ENCODE measurements at regions not wholly inside any gene's neighbourhood (a gene's known extent, or its start where the extent isn't known, plus 50 kb on each side); places are given as distances from the start of the nearest gene placed in this dataset.

- no peaks in the 10 kb centered on the region for H3K4me1 Mint-ChIP-seq
- peaks cover 55% of the 10 kb centered on the region for H3K9me3 Mint-ChIP-seq
- H3K36me3 Mint-ChIP-seq (ENCODE audit: low read depth) = peaks cover 6% of the 10 kb centered on the region
- H3K4me3 Mint-ChIP-seq = no peak overlapping the region
- no peaks in the 10 kb centered on the region for H3K27me3 Mint-ChIP-seq (ENCODE audit: low read depth, poor library complexity)
- no peak overlapping the region for H3K27ac Mint-ChIP-seq
- no peak for TF ChIP-seq CTCF (IDR thresholded peaks at IDR 0.05)
- no peak for DNase-seq
Observed at GRCh38 chr6:62652692-62653328, 366.8 kb upstream of the KHDRBS2 start.

GRCh38 chr6:62645274-62645673 lies 359.2 kb upstream of the KHDRBS2 start:
- Mint-ChIP-seq H3K4me1 (no peaks in the 10 kb centered on the region), H3K27ac (no peak overlapping the region), H3K9me3 (peaks cover 53% of the 10 kb centered on the region), H3K36me3 (ENCODE audit: low read depth) (no peaks in the 10 kb centered on the region), H3K4me3 (no peak overlapping the region), H3K27me3 (ENCODE audit: low read depth, poor library complexity) (no peaks in the 10 kb centered on the region)
- no peak for DNase-seq
- TF ChIP-seq CTCF (IDR thresholded peaks at IDR 0.05) = no peak

- Mint-ChIP-seq H3K9me3 (peaks cover 27% of the 10 kb centered on the region), H3K36me3 (ENCODE audit: low read depth) (no peaks in the 10 kb centered on the region), H3K4me3 (no peak overlapping the region), H3K27ac (no peak overlapping the region), H3K27me3 (ENCODE audit: low read depth, poor library complexity) (no peaks in the 10 kb centered on the region), H3K4me1 (no peaks in the 10 kb centered on the region)
- no peak for TF ChIP-seq CTCF (IDR thresholded peaks at IDR 0.05)
- DNase-seq = no peak
Observed at GRCh38 chr6:62640749-62641148, 354.7 kb upstream of the KHDRBS2 start.

GRCh38 chr6:62626661-62627060 lies 340.6 kb upstream of the KHDRBS2 start:
- Mint-ChIP-seq H3K9me3 (no peaks in the 10 kb centered on the region), H3K4me1 (peaks cover 8% of the 10 kb centered on the region), H3K27me3 (ENCODE audit: low read depth, poor library complexity) (peaks cover 3% of the 10 kb centered on the region), H3K27ac (no peak overlapping the region), H3K36me3 (ENCODE audit: low read depth) (no peaks in the 10 kb centered on the region), H3K4me3 (no peak overlapping the region)
- no peak for DNase-seq
- no peak for TF ChIP-seq CTCF (IDR thresholded peaks at IDR 0.05)

- H3K36me3 Mint-ChIP-seq (ENCODE audit: low read depth) = no peaks in the 10 kb centered on the region
- no peak overlapping the region for H3K4me3 Mint-ChIP-seq
- H3K27ac Mint-ChIP-seq = no peak overlapping the region
- H3K4me1 Mint-ChIP-seq = peaks cover 8% of the 10 kb centered on the region
- peaks cover 3% of the 10 kb centered on the region for H3K27me3 Mint-ChIP-seq (ENCODE audit: low read depth, poor library complexity)
- no peak for TF ChIP-seq CTCF (IDR thresholded peaks at IDR 0.05)
- no peak for DNase-seq
- no peaks in the 10 kb centered on the region for H3K9me3 Mint-ChIP-seq
Observed at GRCh38 chr6:62623846-62624532, 338.0 kb upstream of the KHDRBS2 start.

Measured in nephron progenitor cell (in vitro differentiated cells).